RWPE2 (cell line): ENCODE measurements at regions not wholly inside any gene's neighbourhood (a gene's known extent, or its start where the extent isn't known, plus 50 kb on each side); places are given as distances from the start of the nearest gene placed in this dataset.
"Not testable (repeated sequence)": the region's sequence is repeated elsewhere in the genome, so short reads cannot be mapped to it uniquely, and the experiment has no call there.

ENCODE experiments used
- ATAC-seq: fragments of 200-7000 bp; cut with Tn5 transposase; 3 replicates; pipeline ENCODE4 v1.9.1; 2021; ENCODE audit warnings: low read depth
- DNase-seq: peaks from one replicate; pipeline ENCODE4 v3.0.0-alpha.2; 2020; ENCODE audit warnings: low spot score
- H3K27ac ChIP-seq: fragments of 450-650 bp; 2 replicates; pipeline ENCODE4 v1.5.1; 2017; ENCODE audit warnings: mild to moderate bottlenecking; ENCODE audit not compliant: poor library complexity, severe bottlenecking
- H3K27me3 ChIP-seq: fragments of 250-450 bp; sonication (Bioruptor Pico); 2 replicates; pipeline ENCODE4 v1.5.1; 2021; ENCODE audit warnings: mild to moderate bottlenecking, moderate library complexity; ENCODE audit not compliant: insufficient read depth, poor library complexity, severe bottlenecking
- H3K36me3 ChIP-seq: fragments of 250-450 bp; sonication (Bioruptor Pico); 2 replicates; pipeline ENCODE4 v1.5.1; 2020; ENCODE audit warnings: low read depth, mild to moderate bottlenecking, moderate library complexity
- H3K4me1 ChIP-seq: fragments of 250-450 bp; sonication (Bioruptor Pico); 2 replicates; pipeline ENCODE4 v1.5.1; 2021; ENCODE audit warnings: mild to moderate bottlenecking, moderate library complexity; ENCODE audit not compliant: insufficient read depth, poor library complexity, severe bottlenecking
- H3K4me3 ChIP-seq: fragments of 250-450 bp; sonication (Bioruptor Pico); 2 replicates; pipeline ENCODE4 v1.5.1; 2021; ENCODE audit warnings: mild to moderate bottlenecking, moderate library complexity; ENCODE audit not compliant: severe bottlenecking
- H3K9me3 ChIP-seq: fragments of 250-450 bp; sonication (Bioruptor Pico); 2 replicates; pipeline ENCODE4 v1.5.1; 2021; ENCODE audit warnings: mild to moderate bottlenecking, moderate library complexity; ENCODE audit not compliant: severe bottlenecking
- CTCF ChIP-seq: fragments of 450-650 bp; IDR thresholded peaks from one replicate; pipeline ENCODE4 v1.5.1; 2017; ENCODE audit warnings: mild to moderate bottlenecking, moderate library complexity; ENCODE audit not compliant: poor library complexity, severe bottlenecking

- no peaks in the 10 kb centered on the region for H3K9me3 ChIP-seq
- no peaks in the 10 kb centered on the region for H3K4me1 ChIP-seq
- H3K4me3 ChIP-seq, result no peak overlapping the region
- ATAC-seq (no peak), DNase-seq (no peak)
- H3K27me3 ChIP-seq, result no peaks in the 10 kb centered on the region
- H3K27ac ChIP-seq, result no peak overlapping the region
- no peak for TF ChIP-seq CTCF
- no peaks in the 10 kb centered on the region for H3K36me3 ChIP-seq
Observed at GRCh38 chr6:112415366-112415765, 68.2 kb downstream of the RFPL4B start.

GRCh38 chr6:112416866-112417265, 69.7 kb downstream of the RFPL4B start:
- H3K4me1 ChIP-seq, result no peaks in the 10 kb centered on the region
- H3K9me3 ChIP-seq, result no peaks in the 10 kb centered on the region
- DNase-seq, result no peak
- no peak for TF ChIP-seq CTCF
- no peak for ATAC-seq
- H3K4me3 ChIP-seq, result no peak overlapping the region
- H3K36me3 ChIP-seq, result no peaks in the 10 kb centered on the region
- H3K27ac ChIP-seq, result no peak overlapping the region
- H3K27me3 ChIP-seq, result no peaks in the 10 kb centered on the region

- ATAC-seq, H3K9me3 ChIP-seq, H3K27ac ChIP-seq, H3K4me3 ChIP-seq, H3K36me3 ChIP-seq, H3K4me1 ChIP-seq, DNase-seq, H3K27me3 ChIP-seq: not testable (repeated sequence)
Observed at GRCh38 chr6:112427011-112427410, 79.9 kb downstream of the RFPL4B start.

GRCh38 chr6:112427499-112427898, 80.4 kb downstream of the RFPL4B start:
- no peak overlapping the region for H3K27ac ChIP-seq
- H3K36me3 ChIP-seq, result no peaks in the 10 kb centered on the region
- no peak overlapping the region for H3K4me3 ChIP-seq
- H3K9me3 ChIP-seq, result no peaks in the 10 kb centered on the region
- H3K27me3 ChIP-seq, result no peaks in the 10 kb centered on the region
- DNase-seq (no peak), ATAC-seq (no peak)
- H3K4me1 ChIP-seq, result no peaks in the 10 kb centered on the region
- TF ChIP-seq CTCF, result no peak

GRCh38 chr6:112428477-112428876, 81.3 kb downstream of the RFPL4B start:
- Histone ChIP-seq H3K36me3 (no peaks in the 10 kb centered on the region), H3K4me3 (no peak overlapping the region), H3K9me3 (no peaks in the 10 kb centered on the region), H3K27ac (no peak overlapping the region), H3K27me3 (no peaks in the 10 kb centered on the region), H3K4me1 (no peaks in the 10 kb centered on the region)
- DNase-seq, result no peak
- no peak for TF ChIP-seq CTCF
- no peak for ATAC-seq
